ENCODE measurements at regions not wholly inside any gene's neighbourhood (a gene's known extent, or its start where the extent isn't known, plus 50 kb on each side); places are given as distances from the start of the nearest gene placed in this dataset.

DNA sequence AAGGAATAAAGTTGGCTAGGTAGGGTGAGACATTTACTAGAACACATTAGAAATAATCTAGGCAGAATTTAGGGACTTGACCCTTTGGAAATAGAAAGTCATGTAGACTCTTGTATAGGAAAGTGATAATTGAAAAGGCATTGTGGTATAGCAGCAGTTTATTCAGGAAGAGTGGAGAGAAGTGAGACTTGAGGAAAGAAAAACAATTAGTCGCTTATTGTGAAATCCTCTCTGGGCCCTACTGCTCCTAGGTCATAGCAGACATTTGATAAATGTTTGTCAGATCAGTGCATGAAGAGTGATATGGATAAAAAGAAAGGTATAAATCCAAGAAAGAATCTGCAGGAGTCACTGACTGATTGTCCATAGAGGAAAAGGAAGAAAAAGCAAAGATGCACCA is 337.6 kb downstream of the HNRNPD start:
- FAIRE-seq (no peak), DNase-seq (ENCODE audit: low spot score) (no peak)

DNA sequence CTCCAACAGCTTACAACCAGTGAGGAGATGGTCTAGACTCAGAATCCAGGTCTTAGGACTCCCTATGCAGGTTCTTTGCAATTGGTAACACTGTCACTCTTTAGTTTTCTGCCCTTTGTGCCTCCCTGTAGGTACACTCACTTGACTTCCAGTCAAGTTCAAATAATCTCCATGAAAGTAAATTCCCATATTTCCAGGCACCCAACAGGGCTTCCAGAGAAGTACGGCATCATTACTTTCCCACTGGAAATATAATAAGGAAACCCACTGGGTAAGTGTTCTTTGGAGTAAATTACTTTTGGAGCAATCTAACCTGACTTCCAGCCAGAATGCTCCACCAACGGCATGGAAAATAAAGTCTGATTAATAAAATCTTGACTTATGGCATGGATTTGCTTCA is 338.9 kb downstream of the HNRNPD start:
- DNase-seq (ENCODE audit: low spot score) (no peak), FAIRE-seq (no peak)

DNA sequence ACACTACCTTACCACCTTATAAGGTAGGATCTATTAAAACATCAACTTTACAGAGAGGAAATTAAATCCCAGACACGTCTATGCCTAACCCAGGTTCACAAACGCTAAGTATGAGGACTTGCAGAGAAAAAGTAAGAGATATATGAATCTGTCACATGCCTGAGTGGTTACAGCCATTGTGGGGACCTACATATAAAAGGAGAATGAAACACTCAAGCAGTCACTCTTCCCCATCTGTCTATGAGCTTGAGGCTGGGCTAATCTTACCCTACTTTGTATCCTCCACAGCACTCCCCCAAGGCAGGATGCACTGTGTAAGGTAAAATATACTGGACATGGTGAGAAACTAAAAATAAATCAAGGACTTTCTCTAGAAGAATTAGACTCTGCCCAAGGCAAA is 339.9 kb downstream of the HNRNPD start:
- DNase-seq (ENCODE audit: low spot score) = no peak

DNA sequence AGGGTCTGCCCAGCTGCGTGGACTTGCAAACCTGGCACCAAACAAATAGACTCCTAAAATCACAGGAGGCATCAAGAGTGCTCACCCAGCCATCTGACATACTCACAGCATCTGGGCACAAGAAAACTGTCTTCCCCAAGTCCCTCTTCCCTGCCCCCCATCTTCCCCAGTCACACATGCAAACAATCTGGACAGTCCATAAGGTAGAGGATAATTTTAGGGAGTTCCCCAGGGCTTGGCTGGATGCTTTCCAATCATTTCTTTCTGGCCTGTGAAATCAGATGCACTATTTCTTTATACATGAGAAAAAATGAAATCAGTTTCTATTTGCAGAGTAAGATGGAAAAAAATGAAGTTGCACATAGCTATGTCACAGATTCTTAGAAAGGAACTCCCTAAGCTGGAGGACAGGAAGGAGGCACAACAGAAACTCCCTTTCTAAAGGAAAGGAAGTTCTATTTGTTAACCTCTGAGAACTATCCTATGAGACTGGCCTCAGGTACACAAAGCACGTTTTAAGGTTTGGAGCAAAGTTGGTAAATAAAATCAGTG is 342.3 kb downstream of the HNRNPD start:
- DNase-seq (ENCODE audit: low spot score) (no peak), FAIRE-seq (no peak)

More for the DNA sequence above, 339.9 kb downstream of the HNRNPD start:
- FAIRE-seq = no peak

DNA sequence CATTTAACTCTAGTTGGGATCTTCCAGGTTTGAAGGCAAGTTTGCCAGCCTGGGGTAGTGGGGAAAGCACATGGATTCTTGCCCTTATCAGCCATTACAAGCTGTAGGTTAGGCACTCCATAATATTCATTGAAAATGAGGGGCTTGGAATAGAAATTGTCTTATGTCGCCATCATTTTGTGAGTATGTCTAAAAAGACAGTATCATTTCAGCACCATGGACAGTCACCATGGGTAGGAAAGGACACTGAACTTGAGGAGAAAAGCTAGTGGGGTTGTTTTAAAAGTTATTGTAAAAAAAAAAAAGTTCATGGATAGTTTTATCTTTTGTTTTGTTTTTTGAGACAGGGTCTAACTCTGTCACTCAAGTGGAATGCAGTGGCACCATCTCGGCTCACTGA is 356.1 kb downstream of the HNRNPD start:
- DNase-seq (ENCODE audit: low spot score) (no peak), FAIRE-seq (no peak)

DNA sequence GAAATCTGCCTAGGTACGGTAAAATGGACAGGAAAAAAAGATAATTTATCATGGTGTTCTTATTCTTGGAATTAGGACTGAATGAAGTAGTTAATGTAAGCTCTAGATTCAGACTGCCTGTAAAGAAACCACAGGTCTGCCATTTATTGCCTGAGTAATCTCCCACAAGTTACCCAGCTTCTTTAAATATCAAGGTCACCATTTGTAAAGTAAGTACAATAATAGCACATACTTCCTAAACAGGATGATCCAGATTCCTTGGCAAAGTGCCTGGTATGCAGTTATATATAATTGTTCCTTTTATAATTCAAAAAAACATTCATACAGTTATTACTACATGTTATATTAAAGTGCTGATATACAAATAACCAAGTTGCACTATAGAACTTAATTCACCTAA is 368.6 kb downstream of the HNRNPD start:
- no peak for FAIRE-seq
- no peak for DNase-seq (ENCODE audit: low spot score)

DNA sequence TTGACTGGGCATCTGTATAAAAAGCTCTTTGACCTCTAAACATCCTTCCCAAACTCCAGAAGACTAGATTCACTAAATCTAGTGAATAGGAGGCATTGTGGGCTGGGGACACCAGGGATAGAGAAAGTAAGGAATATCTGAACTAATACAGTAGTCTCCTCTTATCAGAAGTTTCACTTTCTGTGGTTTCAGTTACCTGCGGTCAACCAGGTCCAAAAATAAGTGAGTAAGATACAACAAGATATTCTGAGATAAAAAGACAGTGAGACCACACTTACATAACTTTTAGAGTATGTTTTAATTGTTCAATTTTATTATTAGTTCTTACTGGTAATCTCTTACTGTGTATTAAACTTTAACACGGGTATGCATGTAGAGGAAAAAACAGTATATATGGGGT is 376.5 kb downstream of the HNRNPD start:
- no peak for DNase-seq (ENCODE audit: low spot score)
- FAIRE-seq = no peak

DNA sequence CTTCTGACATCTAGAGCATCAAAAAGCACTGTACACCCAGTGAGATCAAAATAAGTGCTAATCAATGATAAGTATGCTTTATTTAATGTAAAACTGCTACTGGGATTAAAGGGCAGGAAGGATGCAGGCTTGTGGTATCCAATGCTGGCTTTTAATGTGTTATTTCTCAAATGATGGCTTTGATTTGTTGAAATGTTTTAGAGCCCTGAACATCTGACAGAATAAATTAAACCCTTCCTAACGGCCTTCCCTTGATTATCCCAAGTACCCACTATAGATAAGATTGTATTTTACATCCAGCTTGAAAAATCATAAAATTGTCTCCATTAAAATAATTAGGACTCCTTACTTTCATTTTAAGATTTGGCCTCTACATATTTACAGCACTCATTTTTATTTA is 382.9 kb downstream of the HNRNPD start:
- DNase-seq (ENCODE audit: low spot score) (no peak), FAIRE-seq (no peak)

DNA sequence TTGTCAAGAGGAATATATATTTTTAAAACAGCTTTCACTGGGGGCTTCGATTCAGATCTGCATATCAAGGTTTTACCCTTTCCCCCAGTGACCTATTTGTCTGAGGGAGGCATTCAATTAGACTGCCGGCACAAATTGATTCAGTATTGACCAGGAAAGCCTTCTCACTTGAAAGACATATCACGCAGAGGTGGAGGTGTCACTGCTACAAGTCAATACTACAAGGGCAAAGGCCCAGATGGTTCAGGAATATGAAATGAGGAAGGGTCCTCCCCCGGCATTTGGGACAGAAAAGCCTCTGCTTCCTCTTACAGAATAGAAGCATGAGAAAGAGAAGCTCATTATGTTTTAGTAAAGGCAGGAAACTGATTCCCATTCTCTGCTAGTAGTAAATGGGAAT is 383.6 kb downstream of the HNRNPD start:
- FAIRE-seq (no peak), DNase-seq (ENCODE audit: low spot score) (no peak)

DNA sequence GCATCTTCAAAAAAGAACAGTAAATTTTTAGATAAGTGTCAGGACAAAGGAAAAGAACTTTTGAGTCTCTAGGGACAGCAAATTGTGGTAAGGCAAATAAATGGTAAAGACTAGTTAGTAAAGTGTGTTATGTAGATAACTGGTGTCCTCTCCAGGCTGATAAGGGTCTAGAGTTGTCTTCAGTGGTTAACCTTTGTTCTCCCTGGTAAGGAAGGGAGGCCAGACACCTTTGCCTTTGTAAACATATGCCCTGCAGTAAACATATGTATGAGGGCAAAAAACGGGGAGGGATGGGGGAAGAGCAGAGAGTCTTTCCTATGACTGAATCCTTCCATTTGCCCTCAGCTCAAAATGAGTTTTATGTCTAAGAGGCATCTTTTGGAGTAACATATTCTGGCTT is 384.6 kb downstream of the HNRNPD start:
- FAIRE-seq = no peak
- DNase-seq (ENCODE audit: low spot score) = no peak

DNA sequence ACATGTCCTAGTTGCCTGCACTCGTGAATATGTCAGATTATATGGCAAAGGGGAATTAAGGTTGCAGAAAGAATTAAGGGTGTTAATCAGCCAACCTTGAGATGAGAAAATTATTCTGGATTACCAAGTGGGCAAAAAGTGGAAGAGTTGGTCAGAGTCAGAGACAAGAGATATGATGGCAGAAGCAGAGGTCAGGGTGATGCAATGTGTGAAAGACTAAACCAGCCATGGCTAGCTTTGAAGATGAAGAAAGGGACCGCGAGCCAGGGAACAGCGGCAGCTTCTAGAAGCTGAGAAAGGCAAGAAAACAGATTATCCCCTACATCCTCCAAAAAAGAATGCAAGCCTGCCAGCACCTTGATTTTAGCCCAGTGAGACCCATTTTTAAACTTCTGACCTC is 385.6 kb downstream of the HNRNPD start:
- FAIRE-seq = no peak
- no peak for DNase-seq (ENCODE audit: low spot score)

DNA sequence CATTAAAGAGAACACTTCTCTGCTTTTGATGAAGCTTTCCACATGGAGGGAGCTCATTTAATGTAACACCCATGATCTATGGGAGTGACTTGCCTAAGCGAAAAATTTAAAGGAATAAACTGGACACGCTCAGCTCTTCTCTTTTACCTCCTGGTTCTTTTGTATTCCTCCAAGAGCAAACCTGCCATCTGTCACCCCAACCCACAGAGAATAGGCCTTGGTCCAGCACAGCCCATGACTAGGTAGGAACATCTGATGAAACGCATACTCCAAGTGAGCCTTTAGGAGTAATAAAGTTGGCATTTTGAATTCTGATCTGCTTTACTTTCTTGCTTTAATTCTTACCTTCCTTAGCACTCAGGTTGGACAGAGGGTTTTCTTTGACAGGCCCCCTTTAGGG is 389.0 kb downstream of the HNRNPD start:
- no peak for FAIRE-seq
- no peak for DNase-seq (ENCODE audit: low spot score)

DNA sequence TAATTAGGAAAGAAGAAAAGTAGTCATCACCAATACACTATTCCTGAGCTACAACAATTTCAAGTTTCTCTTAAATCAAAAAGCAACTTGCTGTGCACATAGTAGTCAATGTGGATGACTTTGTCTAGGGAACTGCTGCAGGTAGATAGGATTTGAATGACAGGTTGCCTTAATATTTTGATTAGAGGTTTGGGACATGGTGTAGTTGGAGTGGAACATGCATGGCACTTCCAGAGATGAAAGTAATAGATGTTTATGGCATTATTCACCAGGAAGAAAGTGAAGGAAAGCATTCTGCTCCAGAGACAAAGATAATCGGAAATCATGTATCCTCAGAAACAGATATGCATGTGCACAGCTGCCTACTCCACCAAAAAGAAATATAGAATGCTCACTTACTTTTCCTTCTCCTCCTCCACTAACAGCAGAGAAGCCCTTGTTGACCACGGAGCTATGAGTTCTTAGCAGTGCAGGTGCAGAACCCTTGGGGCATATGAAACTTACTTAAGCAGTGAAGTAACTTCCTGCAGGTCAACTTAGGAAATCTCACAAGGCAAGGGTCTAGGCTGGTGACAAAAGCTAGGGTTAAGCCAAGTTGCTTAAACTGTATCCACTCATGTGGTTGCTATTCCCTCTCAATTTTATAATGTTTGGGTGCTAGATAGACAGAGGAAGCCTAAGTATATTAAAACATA is 390.8 kb downstream of the HNRNPD start:
- DNase-seq (ENCODE audit: low spot score) (no peak), FAIRE-seq (no peak)

DNA sequence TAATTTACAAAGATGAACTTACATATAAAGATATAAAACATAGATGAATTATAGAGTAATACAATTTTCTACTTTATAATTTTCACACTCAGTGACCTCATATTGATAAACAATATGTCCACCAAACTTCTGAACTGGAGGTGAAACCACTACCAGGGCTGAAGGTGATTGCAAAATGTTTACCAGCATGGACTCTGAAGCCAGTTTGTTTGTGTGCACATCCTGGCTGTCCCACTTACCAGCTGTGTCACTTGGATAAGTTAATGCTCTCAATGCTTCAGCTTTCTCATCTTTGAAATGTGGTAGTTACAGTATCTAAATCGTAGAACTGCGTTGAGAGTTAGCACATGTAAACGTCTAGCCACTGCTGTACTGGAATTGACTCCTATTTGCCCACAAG is 392.6 kb downstream of the HNRNPD start:
- DNase-seq (ENCODE audit: low spot score) (no peak), FAIRE-seq (no peak)

DNA sequence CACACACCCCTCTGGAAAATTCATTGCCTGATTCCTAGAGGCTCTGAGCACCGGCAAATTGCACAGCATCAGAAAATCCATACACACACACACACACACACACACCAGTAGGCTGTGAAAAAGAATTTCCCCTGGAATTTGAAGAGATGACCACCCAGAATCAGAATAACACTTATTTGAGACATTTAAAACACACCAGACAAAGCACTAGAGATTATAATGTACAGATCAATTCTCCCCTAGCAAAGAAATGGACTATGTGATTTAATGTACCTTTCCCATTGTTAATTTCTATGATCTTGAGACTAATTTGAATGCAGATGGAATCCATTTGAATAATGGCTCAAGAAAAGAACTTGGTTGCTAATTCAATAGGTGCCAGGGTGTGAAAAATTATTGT is 399.3 kb downstream of the HNRNPD start:
- DNase-seq (ENCODE audit: low spot score) = no peak
- FAIRE-seq = no peak

DNA sequence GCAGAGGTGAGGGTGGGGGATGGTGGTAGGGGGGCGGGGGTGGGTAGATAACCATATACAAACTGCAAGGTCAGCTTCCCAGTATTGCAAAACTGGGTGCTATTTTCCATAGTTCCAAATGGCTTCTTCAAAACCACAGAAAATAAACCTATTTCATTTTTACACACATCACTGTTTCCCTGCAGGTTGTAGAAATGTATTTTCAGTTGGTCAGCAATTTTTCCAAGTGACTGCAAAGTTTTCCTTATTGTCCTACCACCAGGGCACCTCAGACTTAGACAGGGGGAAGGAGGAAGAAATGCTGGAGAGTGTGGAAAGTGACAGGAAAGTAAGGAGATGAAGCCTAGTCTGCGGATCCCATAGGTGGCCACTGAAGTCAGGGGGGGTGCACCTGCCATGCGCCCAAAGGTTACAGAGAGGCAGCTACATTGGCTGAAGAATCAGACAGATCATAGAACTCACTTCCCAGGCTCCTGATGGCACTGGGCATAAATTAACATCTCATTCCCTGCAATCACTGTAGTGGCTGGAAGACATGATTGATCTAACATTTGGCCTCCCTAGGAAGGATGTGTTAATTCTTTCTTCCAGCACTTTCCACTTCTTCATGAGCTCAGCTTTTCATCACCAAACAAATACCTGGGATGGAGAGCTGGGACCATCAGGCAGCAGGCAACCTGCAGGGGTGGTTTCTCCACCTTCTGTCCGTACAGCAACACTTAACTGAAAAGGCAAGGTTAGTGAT is 402.0 kb downstream of the HNRNPD start:
- DNase-seq (ENCODE audit: low spot score) = no peak
- no peak for FAIRE-seq

DNA sequence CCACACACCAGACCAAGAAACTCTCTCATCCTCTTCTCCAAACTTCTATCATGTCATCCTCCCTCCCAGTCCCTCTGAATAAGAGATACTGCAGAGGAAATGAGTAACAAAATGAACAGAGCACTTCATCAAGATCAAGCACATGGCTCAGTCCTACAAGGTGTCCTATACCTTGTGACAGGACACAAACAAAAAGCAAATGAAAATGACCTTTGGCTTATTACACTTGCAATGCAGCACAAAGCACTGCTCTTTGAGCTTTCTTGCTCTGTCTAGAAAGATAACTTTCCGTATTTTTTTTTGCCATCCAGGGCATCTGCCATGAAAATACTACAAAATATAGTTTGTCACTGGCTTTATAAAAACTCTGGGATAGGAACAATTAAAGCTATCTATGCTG is 402.7 kb downstream of the HNRNPD start:
- DNase-seq (ENCODE audit: low spot score) (no peak), FAIRE-seq (no peak)

DNA sequence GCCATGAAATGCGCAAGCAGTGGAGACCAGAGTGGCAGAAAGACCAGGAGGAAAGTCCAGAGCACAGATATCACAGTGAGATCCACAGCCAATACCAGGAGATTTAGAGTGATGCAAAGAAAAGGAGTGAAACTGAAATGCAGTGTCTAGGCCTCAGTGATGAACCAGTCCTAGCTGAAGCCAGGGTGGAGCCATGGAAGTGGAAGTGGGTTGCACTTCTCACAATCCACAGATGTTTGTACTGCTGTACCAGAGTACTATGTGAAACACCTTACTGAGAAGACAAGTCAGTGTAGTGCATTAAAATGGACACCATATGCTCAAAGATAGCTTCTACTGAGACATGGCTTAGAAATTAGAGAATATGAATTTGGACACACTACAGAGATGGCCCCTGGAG is 403.3 kb downstream of the HNRNPD start:
- no peak for FAIRE-seq

DNA sequence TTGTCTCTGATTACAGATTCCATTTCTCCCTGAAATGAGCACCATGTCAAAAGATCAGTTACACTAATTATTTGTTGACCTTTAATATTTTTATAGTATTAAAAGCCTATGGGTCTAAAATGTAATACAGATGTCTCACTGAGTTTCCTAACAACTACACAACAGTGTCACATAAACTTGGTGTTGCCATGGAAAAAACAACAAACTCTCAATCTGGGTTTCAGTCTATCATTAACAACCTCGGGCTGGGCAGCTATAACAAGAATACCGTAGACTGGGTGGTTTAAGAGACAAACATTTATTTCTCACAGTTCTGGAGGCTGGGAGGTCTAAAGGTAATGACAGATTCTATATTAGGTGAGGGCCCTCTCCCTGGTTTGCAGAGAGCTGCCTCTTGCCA is 407.1 kb downstream of the HNRNPD start:
- DNase-seq (ENCODE audit: low spot score) = no peak
- no peak for FAIRE-seq

More for the DNA sequence above, 403.3 kb downstream of the HNRNPD start:
- no peak for DNase-seq (ENCODE audit: low spot score)

DNA sequence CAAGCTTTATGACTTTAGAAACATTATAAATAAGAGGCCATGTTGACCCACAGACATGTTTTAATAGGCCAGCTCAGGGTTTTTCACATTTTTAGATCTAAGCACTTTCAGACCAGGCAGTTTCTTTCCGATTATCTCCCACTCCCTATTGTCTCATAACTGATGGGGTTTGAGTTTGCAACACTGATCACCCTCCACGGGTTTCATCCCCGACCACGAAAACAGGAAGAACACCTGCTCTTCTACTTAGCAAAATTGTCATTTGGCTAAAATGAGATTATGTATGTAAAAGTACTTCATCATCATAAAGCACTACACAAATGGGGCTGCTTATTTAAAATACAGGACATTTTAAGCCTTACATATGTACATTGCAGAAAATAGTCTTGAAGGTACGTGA is 407.9 kb downstream of the HNRNPD start:
- FAIRE-seq = no peak

DNA sequence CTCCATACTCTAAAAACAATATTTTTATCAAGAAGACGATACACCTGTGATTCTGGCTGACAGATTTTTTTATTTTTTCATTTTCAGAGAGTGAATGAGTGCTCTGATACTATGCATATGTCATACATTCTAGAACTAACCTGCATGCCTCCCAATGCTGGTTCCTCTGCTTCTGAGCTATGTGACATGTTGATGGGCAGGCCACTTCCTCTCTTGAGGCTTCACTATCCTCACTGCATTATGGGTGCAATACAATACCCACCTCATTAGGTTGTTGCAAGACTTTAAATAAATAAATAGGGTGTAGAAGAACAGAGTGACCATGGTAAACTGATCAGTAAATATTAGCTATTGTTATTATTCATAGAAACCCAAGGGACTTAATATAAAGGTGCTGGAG is 408.3 kb downstream of the HNRNPD start:
- no peak for DNase-seq (ENCODE audit: low spot score)
- no peak for FAIRE-seq

More for the DNA sequence above, 407.9 kb downstream of the HNRNPD start:
- no peak for DNase-seq (ENCODE audit: low spot score)

DNA sequence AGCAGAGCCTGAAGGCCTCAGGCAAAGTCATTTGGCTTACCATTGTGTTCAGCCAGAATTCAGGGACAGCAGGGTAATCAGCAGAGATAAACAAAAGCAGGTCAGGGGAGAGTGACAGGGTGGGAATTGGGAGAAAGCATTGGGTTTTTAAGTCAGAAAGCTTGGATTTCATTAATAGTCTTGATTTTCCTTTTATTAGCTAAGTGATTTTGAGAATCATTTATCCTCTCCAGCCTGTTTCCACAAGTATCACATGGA is 410.1 kb downstream of the HNRNPD start:
- DNase-seq (ENCODE audit: low spot score) (no peak), FAIRE-seq (no peak)
